ENCODE measurements at regions not wholly inside any gene's neighbourhood (a gene's known extent, or its start where the extent isn't known, plus 50 kb on each side); places are given as distances from the start of the nearest gene placed in this dataset.
A peak's percentile ranks its signal among the peaks of the same experiment; 100 is the strongest.

GRCh38 chr20:43857127-43857526 lies 57.5 kb upstream of the TOX2 start:
- no peak for TF ChIP-seq POLR2A (IDR thresholded peaks at IDR 0.05)

GRCh38 chr20:43855803-43856202 lies 58.8 kb upstream of the TOX2 start:
- no peak overlapping the region for H3K27ac ChIP-seq
- DNase-seq (ENCODE audit: low spot score in 2 of 2) = no peak
- H3K4me3 ChIP-seq = no peak overlapping the region
- H3K9me3 ChIP-seq = no peaks in the 10 kb centered on the region
- no peak for TF ChIP-seq POLR2A (IDR thresholded peaks at IDR 0.05)
- no peak for TF ChIP-seq POLR2AphosphoS5 (IDR thresholded peaks at IDR 0.05)
- TF ChIP-seq CTCF (IDR thresholded peaks at IDR 0.05) = no peak
- no peaks in the 10 kb centered on the region for H3K36me3 ChIP-seq
- H3K27me3 ChIP-seq = no peaks in the 10 kb centered on the region
- H3K4me1 ChIP-seq = no peaks in the 10 kb centered on the region
- intact Hi-C loops (cut with DNase I; ENCODE audit: low total_unique reads) = no loop called here

More at GRCh38 chr20:43857127-43857526, 57.5 kb upstream of the TOX2 start:
- Histone ChIP-seq H3K36me3 (no peaks in the 10 kb centered on the region), H3K27me3 (no peaks in the 10 kb centered on the region), H3K27ac (no peak overlapping the region), H3K9me3 (no peaks in the 10 kb centered on the region), H3K4me1 (no peaks in the 10 kb centered on the region), H3K4me3 (no peak overlapping the region)
- DNase-seq (ENCODE audit: low spot score in 2 of 2) = no peak
- intact Hi-C loops (cut with DNase I; ENCODE audit: low total_unique reads) = no loop called here

- no peak overlapping the region for H3K27ac ChIP-seq
- H3K9me3 ChIP-seq = no peaks in the 10 kb centered on the region
- TF ChIP-seq CTCF (IDR thresholded peaks at IDR 0.05) = no peak
- TF ChIP-seq POLR2AphosphoS5 (IDR thresholded peaks at IDR 0.05) = no peak
- no peak for TF ChIP-seq POLR2A (IDR thresholded peaks at IDR 0.05)
- H3K4me1 ChIP-seq = no peaks in the 10 kb centered on the region
- no peaks in the 10 kb centered on the region for H3K27me3 ChIP-seq
- DNase-seq (ENCODE audit: low spot score in 2 of 2) = no peak
- H3K36me3 ChIP-seq = no peaks in the 10 kb centered on the region
- no peak overlapping the region for H3K4me3 ChIP-seq
- intact Hi-C loops (cut with DNase I; ENCODE audit: low total_unique reads) = no loop called here
Measured at GRCh38 chr20:43853918-43854317, 60.7 kb upstream of the TOX2 start.

- no peaks in the 10 kb centered on the region for H3K27me3 ChIP-seq
- no peaks in the 10 kb centered on the region for H3K36me3 ChIP-seq
- intact Hi-C loops (cut with DNase I; ENCODE audit: low total_unique reads) = no loop called here
- H3K4me3 ChIP-seq = no peak overlapping the region
- no peak for DNase-seq (ENCODE audit: low spot score in 2 of 2)
- H3K9me3 ChIP-seq = no peaks in the 10 kb centered on the region
- no peaks in the 10 kb centered on the region for H3K4me1 ChIP-seq
- no peak overlapping the region for H3K27ac ChIP-seq
- TF ChIP-seq CTCF (IDR thresholded peaks at IDR 0.05) = no peak
- TF ChIP-seq POLR2A (IDR thresholded peaks at IDR 0.05) = no peak
Measured at GRCh38 chr20:43853174-43853803, 61.4 kb upstream of the TOX2 start.

GRCh38 chr20:43849496-43850186 lies 65.0 kb upstream of the TOX2 start:
- Histone ChIP-seq H3K36me3 (no peaks in the 10 kb centered on the region), H3K4me3 (no peak overlapping the region), H3K27ac (peak overlapping the region; percentile 48 to 55), H3K4me1 (no peaks in the 10 kb centered on the region), H3K9me3 (no peaks in the 10 kb centered on the region), H3K27me3 (no peaks in the 10 kb centered on the region)
- DNase-seq (ENCODE audit: low spot score in 2 of 2) = peak in 1 of 2 donors; percentile 60
- TF ChIP-seq POLR2AphosphoS5 (IDR thresholded peaks at IDR 0.05) (peak in 1 of 3 donors; percentile 14), CTCF (IDR thresholded peaks at IDR 0.05) (no peak)
- intact Hi-C loops (cut with DNase I; ENCODE audit: low total_unique reads) = no loop called here
